Nephron progenitor cell (in vitro differentiated cells): ENCODE measurements at regions not wholly inside any gene's neighbourhood (a gene's known extent, or its start where the extent isn't known, plus 50 kb on each side); places are given as distances from the start of the nearest gene placed in this dataset.
"Not testable (repeated sequence)": the region's sequence is repeated elsewhere in the genome, so short reads cannot be mapped to it uniquely, and the experiment has no call there.

ENCODE experiments used
- DNase-seq: peaks from one replicate; pipeline ENCODE4 v3.0.0; 2021
- H3K27ac Mint-ChIP-seq: 2 replicates; pipeline ENCODE4 v1.8.0; 2021; ENCODE audit warnings: mild to moderate bottlenecking, moderate library complexity, mixed read lengths
- H3K27me3 Mint-ChIP-seq: 2 replicates; pipeline ENCODE4 v1.8.0; 2021; ENCODE audit warnings: mild to moderate bottlenecking, low read depth, mixed read lengths; ENCODE audit not compliant: poor library complexity
- H3K36me3 Mint-ChIP-seq: 2 replicates; pipeline ENCODE4 v1.8.0; 2021; ENCODE audit warnings: low read depth, mixed read lengths
- H3K4me1 Mint-ChIP-seq: 2 replicates; pipeline ENCODE4 v1.8.0; 2021; ENCODE audit warnings: mixed read lengths
- H3K4me3 Mint-ChIP-seq: 2 replicates; pipeline ENCODE4 v1.8.0; 2021; ENCODE audit warnings: mild to moderate bottlenecking, moderate library complexity, mixed read lengths
- H3K9me3 Mint-ChIP-seq: 2 replicates; pipeline ENCODE4 v1.8.0; 2021; ENCODE audit warnings: mild to moderate bottlenecking, moderate library complexity, mixed read lengths
- TF ChIP-seq, protein P1 (sequence below): fragments of 200-600 bp; sonication (generic); IDR thresholded peaks from 2 replicates; pipeline ENCODE4 v1.5.0; 2021; ENCODE audit warnings: antibody characterized with exemption

DNA sequence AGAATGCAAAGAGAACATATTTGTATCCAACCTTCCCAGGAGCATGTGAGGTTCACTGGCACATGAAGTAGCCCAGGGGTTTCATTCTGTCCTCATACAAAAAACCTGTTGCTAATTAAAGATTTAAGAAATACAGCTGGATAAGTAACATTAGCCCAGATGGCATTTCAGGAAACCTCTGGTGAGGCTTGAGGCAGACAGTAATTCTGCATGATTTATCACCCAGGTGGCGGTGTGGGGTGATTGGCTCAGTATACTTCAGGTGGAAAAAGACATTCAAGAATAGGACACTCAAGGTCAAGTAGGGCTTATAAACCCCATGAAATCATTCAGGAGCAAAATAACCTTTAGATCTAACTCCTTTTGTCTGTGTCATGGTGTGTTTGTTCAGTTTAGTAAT, 237.4 kb downstream of the RNF144A start:
- Mint-ChIP-seq H3K4me3 (no peak overlapping the region), H3K27me3 (peaks cover 6% of the 10 kb centered on the region), H3K9me3 (peaks cover 30% of the 10 kb centered on the region), H3K36me3 (peaks cover 13% of the 10 kb centered on the region), H3K27ac (no peak overlapping the region), H3K4me1 (no peaks in the 10 kb centered on the region)
- no peak for DNase-seq
- TF ChIP-seq, protein P1, sequence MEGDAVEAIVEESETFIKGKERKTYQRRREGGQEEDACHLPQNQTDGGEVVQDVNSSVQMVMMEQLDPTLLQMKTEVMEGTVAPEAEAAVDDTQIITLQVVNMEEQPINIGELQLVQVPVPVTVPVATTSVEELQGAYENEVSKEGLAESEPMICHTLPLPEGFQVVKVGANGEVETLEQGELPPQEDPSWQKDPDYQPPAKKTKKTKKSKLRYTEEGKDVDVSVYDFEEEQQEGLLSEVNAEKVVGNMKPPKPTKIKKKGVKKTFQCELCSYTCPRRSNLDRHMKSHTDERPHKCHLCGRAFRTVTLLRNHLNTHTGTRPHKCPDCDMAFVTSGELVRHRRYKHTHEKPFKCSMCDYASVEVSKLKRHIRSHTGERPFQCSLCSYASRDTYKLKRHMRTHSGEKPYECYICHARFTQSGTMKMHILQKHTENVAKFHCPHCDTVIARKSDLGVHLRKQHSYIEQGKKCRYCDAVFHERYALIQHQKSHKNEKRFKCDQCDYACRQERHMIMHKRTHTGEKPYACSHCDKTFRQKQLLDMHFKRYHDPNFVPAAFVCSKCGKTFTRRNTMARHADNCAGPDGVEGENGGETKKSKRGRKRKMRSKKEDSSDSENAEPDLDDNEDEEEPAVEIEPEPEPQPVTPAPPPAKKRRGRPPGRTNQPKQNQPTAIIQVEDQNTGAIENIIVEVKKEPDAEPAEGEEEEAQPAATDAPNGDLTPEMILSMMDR, result no peak

- Mint-ChIP-seq H3K27me3 (peaks cover 2% of the 10 kb centered on the region), H3K4me1 (peaks cover 22% of the 10 kb centered on the region), H3K9me3 (no peaks in the 10 kb centered on the region), H3K36me3 (peaks cover 5% of the 10 kb centered on the region), H3K27ac (no peak overlapping the region), H3K4me3 (no peak overlapping the region)
- no peak for DNase-seq
- TF ChIP-seq, protein P1, result no peak
Measured at GRCh38 chr2:7161501-7161900, 244.3 kb downstream of the RNF144A start.

GRCh38 chr2:7165736-7166135, 248.5 kb downstream of the RNF144A start:
- TF ChIP-seq, protein P1, result no peak
- H3K27ac Mint-ChIP-seq, result no peak overlapping the region
- no peak for DNase-seq
- no peaks in the 10 kb centered on the region for H3K9me3 Mint-ChIP-seq
- no peaks in the 10 kb centered on the region for H3K27me3 Mint-ChIP-seq
- H3K4me3 Mint-ChIP-seq, result no peak overlapping the region
- peaks cover 26% of the 10 kb centered on the region for H3K4me1 Mint-ChIP-seq
- peaks cover 3% of the 10 kb centered on the region for H3K36me3 Mint-ChIP-seq

- Mint-ChIP-seq H3K4me1 (peaks cover 20% of the 10 kb centered on the region), H3K27ac (no peak overlapping the region)
Measured at GRCh38 chr2:7167801-7168411, 250.7 kb downstream of the RNF144A start.

GRCh38 chr2:7169593-7169992, 252.4 kb downstream of the RNF144A start:
- Mint-ChIP-seq H3K36me3 (no peaks in the 10 kb centered on the region), H3K4me3 (no peak overlapping the region), H3K9me3 (no peaks in the 10 kb centered on the region), H3K27me3 (no peaks in the 10 kb centered on the region), H3K27ac (no peak overlapping the region), H3K4me1 (peaks cover 9% of the 10 kb centered on the region)
- no peak for DNase-seq
- TF ChIP-seq, protein P1, result no peak

More at GRCh38 chr2:7167801-7168411, 250.7 kb downstream of the RNF144A start:
- no peaks in the 10 kb centered on the region for H3K27me3 Mint-ChIP-seq
- TF ChIP-seq, protein P1, result no peak
- no peaks in the 10 kb centered on the region for H3K36me3 Mint-ChIP-seq
- H3K4me3 Mint-ChIP-seq, result no peak overlapping the region
- no peak for DNase-seq
- H3K9me3 Mint-ChIP-seq, result no peaks in the 10 kb centered on the region

DNA sequence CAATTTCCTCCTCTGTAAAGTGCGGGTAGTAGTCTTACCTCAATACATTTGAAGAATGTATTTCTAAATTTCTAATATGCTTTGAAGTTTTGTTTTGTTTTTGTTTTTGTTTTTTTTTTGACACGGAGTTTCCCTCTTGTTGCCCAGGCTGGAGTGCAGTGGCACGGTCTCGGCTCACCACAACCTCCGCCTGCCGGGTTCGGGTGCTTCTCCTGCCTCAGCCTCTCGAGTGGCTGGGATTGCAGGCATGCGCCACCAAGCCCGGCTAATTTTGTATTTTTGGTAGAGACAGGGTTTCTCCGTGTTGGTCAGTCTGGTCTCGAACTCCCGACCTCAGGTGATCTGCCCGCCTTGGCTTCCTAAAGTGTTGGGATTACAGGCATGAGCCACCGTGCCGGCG, 261.8 kb downstream of the RNF144A start:
- not testable (repeated sequence) for DNase-seq, H3K36me3 Mint-ChIP-seq, H3K27me3 Mint-ChIP-seq, H3K27ac Mint-ChIP-seq, H3K4me3 Mint-ChIP-seq
- H3K9me3 Mint-ChIP-seq, result peaks cover 17% of the 10 kb centered on the region
- H3K4me1 Mint-ChIP-seq, result peaks cover 13% of the 10 kb centered on the region
